ENCODE measurements at regions not wholly inside any gene's neighbourhood (a gene's known extent, or its start where the extent isn't known, plus 50 kb on each side); places are given as distances from the start of the nearest gene placed in this dataset.

- FAIRE-seq (no peak), DNase-seq (ENCODE audit: low read depth) (no peak)
- Histone ChIP-seq H3K4me3 (ENCODE audit: insufficient read depth, low read depth, low read length) (no peak overlapping the region), H3K9ac (ENCODE audit: low read length) (no peak overlapping the region), H4K20me1 (ENCODE audit: insufficient read depth, low read length) (no peaks in the 10 kb centered on the region), H3K27me3 (ENCODE audit: insufficient read depth, low read length) (no peaks in the 10 kb centered on the region), H3K4me1 (ENCODE audit: insufficient read depth, low read length) (no peaks in the 10 kb centered on the region), H3K27ac (ENCODE audit: low read depth, low read length) (no peak overlapping the region), H2AFZ (ENCODE audit: low read depth, low read length) (no peak overlapping the region), H3K79me2 (ENCODE audit: insufficient read depth, low read length) (no peaks in the 10 kb centered on the region), H3K9me3 (ENCODE audit: insufficient read depth, low read depth, low read length) (no peaks in the 10 kb centered on the region), H3K36me3 (ENCODE audit: insufficient read depth, low read length) (no peaks in the 10 kb centered on the region), H3K4me2 (ENCODE audit: low read length) (no peak overlapping the region)
- Mint-ChIP-seq H3K36me3 (ENCODE audit: low read depth, unreplicated experiment) (peaks cover 2% of the 10 kb centered on the region), H3K27ac (ENCODE audit: unreplicated experiment) (no peak overlapping the region), H3K27me3 (ENCODE audit: low read depth, unreplicated experiment) (no peaks in the 10 kb centered on the region), H3K4me3 (ENCODE audit: unreplicated experiment) (no peak overlapping the region), H3K4me1 (ENCODE audit: low read depth, unreplicated experiment) (no peaks in the 10 kb centered on the region), H3K9me3 (ENCODE audit: unreplicated experiment) (peaks cover 7% of the 10 kb centered on the region)
- no peak for TF ChIP-seq CTCF (IDR thresholded peaks at IDR 0.05; ENCODE audit: insufficient read depth, low read depth, low read length)
- no peak for TF ChIP-seq EZH2 (IDR thresholded peaks at IDR 0.05; ENCODE audit: insufficient read depth, low read length)
Measured at GRCh38 chr6:163843218-163843617, 428.7 kb downstream of the QKI start.

- Histone ChIP-seq H2AFZ (ENCODE audit: low read depth, low read length) (no peak overlapping the region), H3K4me1 (ENCODE audit: insufficient read depth, low read length) (peaks cover 7% of the 10 kb centered on the region), H3K27ac (ENCODE audit: low read depth, low read length) (no peak overlapping the region), H3K9ac (ENCODE audit: low read length) (no peak overlapping the region), H3K27me3 (ENCODE audit: insufficient read depth, low read length) (no peaks in the 10 kb centered on the region), H3K9me3 (ENCODE audit: insufficient read depth, low read depth, low read length) (no peaks in the 10 kb centered on the region), H3K36me3 (ENCODE audit: insufficient read depth, low read length) (no peaks in the 10 kb centered on the region), H3K4me3 (ENCODE audit: insufficient read depth, low read depth, low read length) (no peak overlapping the region), H4K20me1 (ENCODE audit: insufficient read depth, low read length) (no peaks in the 10 kb centered on the region), H3K4me2 (ENCODE audit: low read length) (no peak overlapping the region), H3K79me2 (ENCODE audit: insufficient read depth, low read length) (no peaks in the 10 kb centered on the region)
- Mint-ChIP-seq H3K4me3 (ENCODE audit: unreplicated experiment) (no peak overlapping the region), H3K27me3 (ENCODE audit: low read depth, unreplicated experiment) (no peaks in the 10 kb centered on the region), H3K36me3 (ENCODE audit: low read depth, unreplicated experiment) (peaks cover 2% of the 10 kb centered on the region), H3K27ac (ENCODE audit: unreplicated experiment) (no peak overlapping the region), H3K4me1 (ENCODE audit: low read depth, unreplicated experiment) (no peaks in the 10 kb centered on the region), H3K9me3 (ENCODE audit: unreplicated experiment) (peaks cover 7% of the 10 kb centered on the region)
- no peak for DNase-seq (ENCODE audit: low read depth)
- no peak for FAIRE-seq
- TF ChIP-seq EZH2 (IDR thresholded peaks at IDR 0.05; ENCODE audit: insufficient read depth, low read length) (no peak), CTCF (IDR thresholded peaks at IDR 0.05; ENCODE audit: insufficient read depth, low read depth, low read length) (no peak)
Measured at GRCh38 chr6:163842467-163842866, 427.9 kb downstream of the QKI start.

DNA sequence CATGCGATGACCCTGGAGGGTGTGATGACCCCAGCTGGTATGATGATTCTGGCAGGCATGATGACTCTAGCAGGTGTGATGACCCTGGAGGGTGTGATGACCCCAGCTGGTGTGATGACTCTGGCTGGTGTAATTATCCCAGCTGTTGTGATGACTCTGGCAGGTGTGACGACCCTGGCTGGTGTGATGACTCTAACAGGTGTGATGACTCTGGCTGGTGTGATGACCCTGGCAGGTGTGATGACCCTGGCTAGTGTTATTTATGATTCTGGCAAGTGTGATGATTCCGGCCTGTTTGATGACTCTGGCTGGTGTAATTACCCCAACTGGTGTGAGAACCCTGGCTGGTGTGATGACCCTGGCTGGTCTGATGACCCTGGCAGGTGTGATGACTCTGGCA, 427.2 kb downstream of the QKI start:
- H3K4me1 Mint-ChIP-seq (ENCODE audit: low read depth, unreplicated experiment), result no peaks in the 10 kb centered on the region
- H3K27ac Mint-ChIP-seq (ENCODE audit: unreplicated experiment), result no peak overlapping the region
- H3K4me3 ChIP-seq (ENCODE audit: insufficient read depth, low read depth, low read length), result no peak overlapping the region
- H3K36me3 Mint-ChIP-seq (ENCODE audit: low read depth, unreplicated experiment), result peaks cover 2% of the 10 kb centered on the region
- DNase-seq (ENCODE audit: low read depth) (no peak), FAIRE-seq (no peak)
- no peaks in the 10 kb centered on the region for H3K9me3 ChIP-seq (ENCODE audit: insufficient read depth, low read depth, low read length)
- no peak overlapping the region for H3K4me2 ChIP-seq (ENCODE audit: low read length)
- H3K36me3 ChIP-seq (ENCODE audit: insufficient read depth, low read length), result no peaks in the 10 kb centered on the region
- no peak overlapping the region for H2AFZ ChIP-seq (ENCODE audit: low read depth, low read length)
- no peak overlapping the region for H3K9ac ChIP-seq (ENCODE audit: low read length)
- H3K4me3 Mint-ChIP-seq (ENCODE audit: unreplicated experiment), result no peak overlapping the region
- no peaks in the 10 kb centered on the region for H3K27me3 Mint-ChIP-seq (ENCODE audit: low read depth, unreplicated experiment)
- H3K4me1 ChIP-seq (ENCODE audit: insufficient read depth, low read length), result peaks cover 10% of the 10 kb centered on the region
- H3K9me3 Mint-ChIP-seq (ENCODE audit: unreplicated experiment), result peaks cover 6% of the 10 kb centered on the region
- no peaks in the 10 kb centered on the region for H3K79me2 ChIP-seq (ENCODE audit: insufficient read depth, low read length)
- no peak overlapping the region for H3K27ac ChIP-seq (ENCODE audit: low read depth, low read length)
- TF ChIP-seq CTCF (IDR thresholded peaks at IDR 0.05; ENCODE audit: insufficient read depth, low read depth, low read length), result no peak
- TF ChIP-seq EZH2 (IDR thresholded peaks at IDR 0.05; ENCODE audit: insufficient read depth, low read length), result no peak
- no peaks in the 10 kb centered on the region for H4K20me1 ChIP-seq (ENCODE audit: insufficient read depth, low read length)
- no peaks in the 10 kb centered on the region for H3K27me3 ChIP-seq (ENCODE audit: insufficient read depth, low read length)
